Vagina (tissue), 2 donors: ENCODE measurements at regions not wholly inside any gene's neighbourhood (a gene's known extent, or its start where the extent isn't known, plus 50 kb on each side); places are given as distances from the start of the nearest gene placed in this dataset.

ENCODE experiments used
- POLR2A ChIP-seq, 2 donors: fragments of 450-650 bp; IDR thresholded peaks; one replicate each; pipeline ENCODE4 v1.6.1; 2017; ENCODE audit warnings: antibody characterized with exemption in 2 of 2, mild to moderate bottlenecking in 2 of 2, moderate library complexity in 2 of 2
- TF ChIP-seq, protein P1 (sequence below), 3 experiments: fragments of 450-650 bp in 2 of 3; fragments of 200-600 bp in 1 of 3; sonication (generic) in 1 of 3; IDR thresholded peaks; one replicate each; pipeline ENCODE4 v1.5.1; 2017 to 2019; ENCODE audit warnings: antibody characterized with exemption in 3 of 3, mild to moderate bottlenecking in 2 of 3, moderate library complexity in 2 of 3

DNA sequence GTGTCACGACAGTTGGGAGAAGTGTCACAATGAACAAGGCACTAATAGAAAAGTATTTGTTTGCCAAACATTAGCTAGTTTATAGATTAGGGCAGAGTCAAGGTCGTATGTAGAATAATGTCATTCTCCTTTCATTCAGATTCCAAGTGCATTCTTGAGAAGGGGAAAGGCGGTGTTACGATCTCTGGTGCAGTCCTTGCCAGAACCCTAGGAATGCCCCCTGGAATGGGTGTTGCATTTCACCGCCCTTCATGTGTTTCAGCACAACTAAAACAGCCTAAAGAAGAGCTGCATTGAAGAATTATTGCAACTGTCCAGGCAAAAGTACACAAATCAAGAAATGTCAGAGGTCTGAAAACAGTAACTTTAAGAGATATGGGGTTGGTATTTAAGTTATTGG is 721.0 kb upstream of the WWC1 start:
- TF ChIP-seq, protein P1, sequence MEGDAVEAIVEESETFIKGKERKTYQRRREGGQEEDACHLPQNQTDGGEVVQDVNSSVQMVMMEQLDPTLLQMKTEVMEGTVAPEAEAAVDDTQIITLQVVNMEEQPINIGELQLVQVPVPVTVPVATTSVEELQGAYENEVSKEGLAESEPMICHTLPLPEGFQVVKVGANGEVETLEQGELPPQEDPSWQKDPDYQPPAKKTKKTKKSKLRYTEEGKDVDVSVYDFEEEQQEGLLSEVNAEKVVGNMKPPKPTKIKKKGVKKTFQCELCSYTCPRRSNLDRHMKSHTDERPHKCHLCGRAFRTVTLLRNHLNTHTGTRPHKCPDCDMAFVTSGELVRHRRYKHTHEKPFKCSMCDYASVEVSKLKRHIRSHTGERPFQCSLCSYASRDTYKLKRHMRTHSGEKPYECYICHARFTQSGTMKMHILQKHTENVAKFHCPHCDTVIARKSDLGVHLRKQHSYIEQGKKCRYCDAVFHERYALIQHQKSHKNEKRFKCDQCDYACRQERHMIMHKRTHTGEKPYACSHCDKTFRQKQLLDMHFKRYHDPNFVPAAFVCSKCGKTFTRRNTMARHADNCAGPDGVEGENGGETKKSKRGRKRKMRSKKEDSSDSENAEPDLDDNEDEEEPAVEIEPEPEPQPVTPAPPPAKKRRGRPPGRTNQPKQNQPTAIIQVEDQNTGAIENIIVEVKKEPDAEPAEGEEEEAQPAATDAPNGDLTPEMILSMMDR (IDR thresholded peaks at IDR 0.05), result no peak
- TF ChIP-seq POLR2A (IDR thresholded peaks at IDR 0.05), result no peak
